HG03520 (cell line): ENCODE measurements at regions not wholly inside any gene's neighbourhood (a gene's known extent, or its start where the extent isn't known, plus 50 kb on each side); places are given as distances from the start of the nearest gene placed in this dataset.

Experiments used
- ATAC-seq: cut with Tn5 transposase; IDR thresholded peaks from one replicate; pipeline ENCODE4 v1.9.1; 2021; ENCODE audit warnings: mild to moderate bottlenecking, moderate library complexity; ENCODE audit not compliant: unreplicated experiment

DNA sequence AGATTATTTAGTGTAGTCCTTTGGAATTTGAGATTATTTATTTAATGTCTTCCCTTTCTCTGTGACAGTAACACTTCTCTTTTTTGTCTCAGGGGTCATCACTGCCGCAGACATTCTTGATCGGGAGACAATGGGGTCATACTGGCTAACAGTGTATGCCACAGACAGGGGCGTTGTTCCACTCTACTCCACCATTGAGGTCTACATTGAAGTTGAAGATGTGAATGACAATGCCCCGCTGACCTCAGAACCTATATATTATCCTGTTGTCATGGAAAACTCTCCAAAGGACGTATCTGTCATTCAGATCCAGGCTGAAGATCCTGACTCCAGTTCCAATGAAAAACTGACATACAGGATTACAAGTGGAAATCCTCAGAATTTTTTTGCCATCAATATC, 299.9 kb downstream of the FAT3 start:
- ATAC-seq, result no peak

GRCh38 chr11:92527467-92527866, 302.8 kb downstream of the FAT3 start:
- ATAC-seq, result no peak

DNA sequence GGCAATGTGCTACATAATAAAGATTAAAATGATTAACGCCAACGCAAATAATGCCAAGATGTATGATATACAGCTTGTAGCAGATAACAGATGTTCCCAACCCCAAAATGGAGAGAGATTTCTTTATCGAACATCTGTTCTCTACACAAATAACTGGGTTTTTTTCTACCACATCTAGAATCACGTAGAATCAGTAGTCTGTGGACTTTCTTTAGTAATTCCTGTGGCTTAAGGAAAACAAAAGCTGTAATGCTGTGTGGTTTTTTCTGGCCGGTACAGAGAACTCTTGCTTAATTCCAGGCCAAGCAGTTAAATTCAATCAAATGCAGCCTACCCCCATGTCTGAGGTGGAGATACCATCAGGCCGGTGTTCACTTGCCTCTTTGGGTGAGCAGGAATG, 303.4 kb downstream of the FAT3 start:
- no peak for ATAC-seq

- ATAC-seq, result no peak
Observed at GRCh38 chr11:92531065-92531739, 306.6 kb downstream of the FAT3 start.

- no peak for ATAC-seq
Observed at GRCh38 chr11:92533657-92534335, 309.2 kb downstream of the FAT3 start.

DNA sequence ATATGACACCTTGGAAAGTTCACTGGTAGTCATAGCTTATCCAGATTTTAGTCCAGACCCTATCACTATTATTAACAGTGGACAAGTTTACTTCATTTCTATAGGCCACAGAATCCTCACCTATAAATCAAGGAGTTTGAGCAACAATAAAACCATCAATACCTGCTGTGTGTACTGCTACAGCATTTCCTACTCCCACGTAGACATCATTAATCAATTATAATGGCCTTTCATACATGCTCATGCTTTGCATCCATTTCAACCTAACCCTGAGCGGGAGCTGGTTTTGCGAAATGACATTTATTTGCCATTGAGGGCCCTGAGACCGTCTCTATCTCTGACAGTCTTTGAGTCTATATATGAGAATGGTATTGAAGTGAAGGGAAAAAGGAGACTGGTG, 312.3 kb downstream of the FAT3 start:
- no peak for ATAC-seq

GRCh38 chr11:92540096-92540495, 315.5 kb downstream of the FAT3 start:
- no peak for ATAC-seq

DNA sequence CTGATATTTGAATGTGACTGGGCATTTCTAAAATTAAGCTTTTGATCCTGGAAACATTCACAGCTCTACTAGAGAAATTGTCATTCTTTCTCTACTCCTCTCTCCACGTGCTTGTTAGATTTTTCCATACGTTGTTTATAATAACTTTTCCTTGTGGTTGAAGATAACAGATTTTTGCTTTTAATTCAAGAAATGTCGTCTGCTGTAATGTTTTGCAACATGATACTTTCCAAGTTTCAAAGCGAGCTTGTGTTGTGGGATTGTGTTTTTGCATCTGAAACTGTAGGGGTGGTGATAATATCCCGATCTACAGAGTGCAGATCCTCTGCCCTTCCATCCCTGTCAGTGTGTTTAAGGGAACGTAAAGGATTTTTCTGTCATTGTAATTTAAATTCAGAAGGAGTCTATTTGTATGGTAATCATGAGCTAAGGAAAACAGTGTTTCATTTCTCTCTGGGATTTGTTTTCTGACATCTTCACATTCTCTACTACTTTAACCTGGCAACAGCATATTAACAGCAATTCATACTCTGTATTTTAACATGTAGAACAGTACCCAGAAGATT, 321.4 kb downstream of the FAT3 start:
- ATAC-seq, result no peak

GRCh38 chr11:92546603-92547002, 322.0 kb downstream of the FAT3 start:
- no peak for ATAC-seq

- no peak for ATAC-seq
Observed at GRCh38 chr11:92550411-92550810, 325.8 kb downstream of the FAT3 start.

DNA sequence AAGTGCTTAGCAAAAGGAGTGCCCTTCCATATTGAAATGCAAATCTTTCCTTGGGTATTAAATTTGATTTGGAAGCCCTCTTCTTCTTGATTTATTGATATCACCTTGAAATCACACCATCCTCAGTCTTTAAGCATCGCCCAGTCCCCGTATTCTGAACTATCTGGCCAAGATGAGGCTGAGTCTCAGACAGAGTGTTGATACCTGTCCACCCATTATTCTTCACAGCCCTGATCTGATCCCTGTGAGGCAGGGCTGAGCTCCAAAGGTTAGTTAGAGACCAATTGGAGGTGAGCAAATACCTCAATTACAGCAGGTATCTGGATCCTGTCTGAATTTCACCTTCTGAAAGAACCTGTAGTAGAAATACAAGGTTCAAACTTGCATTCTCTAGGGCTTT, 326.3 kb downstream of the FAT3 start:
- ATAC-seq, result no peak

DNA sequence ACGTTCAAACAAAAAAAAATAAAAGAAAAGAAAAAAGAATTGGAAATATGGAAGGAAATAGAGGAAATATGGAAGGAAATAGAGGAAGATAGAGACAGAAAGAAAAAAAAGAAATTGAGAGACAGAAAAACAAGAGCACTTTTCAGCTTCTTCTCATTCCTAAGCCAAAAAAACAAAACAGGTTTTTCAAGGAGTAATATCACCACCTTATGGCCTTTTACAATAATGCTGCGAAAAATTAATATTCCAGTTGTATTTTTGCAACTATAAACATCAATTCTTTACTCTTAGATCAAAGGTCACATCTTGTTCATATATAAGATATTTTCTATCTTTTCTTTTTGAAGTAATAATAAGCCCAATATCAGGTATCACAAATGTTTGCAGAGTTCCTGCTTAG, 328.3 kb downstream of the FAT3 start:
- no peak for ATAC-seq

DNA sequence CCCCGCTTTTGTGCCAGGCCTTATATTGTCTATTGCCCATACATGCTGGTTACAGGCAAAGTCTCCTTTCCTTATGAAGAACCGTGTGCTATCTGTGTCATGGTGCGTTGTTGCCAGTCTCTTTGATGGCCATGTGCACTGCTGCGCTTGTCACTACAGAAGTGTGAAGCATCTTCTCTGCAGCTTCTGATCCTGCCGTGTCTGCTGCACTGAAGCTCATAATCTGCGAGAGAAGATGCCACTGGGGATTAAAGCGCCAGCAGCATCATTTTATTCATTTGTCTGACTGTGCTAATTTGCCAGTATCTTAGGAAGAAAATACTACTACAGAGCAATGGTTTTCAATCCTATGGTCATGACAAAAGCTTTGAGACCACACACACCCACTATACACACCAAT, 330.1 kb downstream of the FAT3 start:
- ATAC-seq, result no peak

DNA sequence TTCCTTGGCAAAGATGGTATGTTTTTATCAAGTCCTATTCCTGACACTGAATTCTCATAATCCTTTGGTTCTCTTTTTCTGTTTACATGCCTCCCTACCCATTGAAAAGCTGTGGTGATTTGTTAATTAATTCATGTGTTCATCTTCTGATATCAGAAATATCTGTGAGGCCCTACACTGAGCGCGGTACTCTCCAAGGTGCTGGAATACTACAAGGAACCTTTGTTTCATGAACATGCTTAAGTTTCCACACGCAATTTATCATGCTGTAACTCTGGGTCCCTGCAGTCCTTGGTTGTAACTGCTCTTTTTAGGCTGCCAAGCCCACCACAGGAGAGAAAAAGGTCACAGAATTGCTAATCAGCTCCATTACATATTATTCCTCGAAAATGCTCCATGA, 331.8 kb downstream of the FAT3 start:
- ATAC-seq, result no peak

DNA sequence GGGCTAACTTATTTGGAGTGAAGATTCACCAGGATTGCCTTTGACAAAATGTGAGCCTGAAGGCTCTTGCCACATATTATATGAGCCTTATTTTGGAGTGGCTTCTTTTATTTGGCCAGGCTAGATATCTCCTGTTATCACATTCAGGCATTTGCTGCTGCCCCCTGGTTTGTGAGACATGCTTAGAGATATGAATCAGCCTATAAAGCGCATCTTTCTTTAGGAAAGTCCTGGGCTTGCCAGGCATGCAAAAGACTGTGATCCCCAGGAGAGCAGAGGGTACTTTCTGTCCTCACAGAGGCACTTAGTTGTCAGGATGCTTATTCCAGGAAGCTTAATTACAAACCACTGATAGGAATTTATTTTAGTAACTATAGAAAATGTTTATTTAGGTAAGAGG, 333.3 kb downstream of the FAT3 start:
- ATAC-seq, result no peak

- ATAC-seq, result no peak
Observed at GRCh38 chr11:92558323-92558722, 333.7 kb downstream of the FAT3 start.

- ATAC-seq, result no peak
Observed at GRCh38 chr11:92569726-92570125, 345.1 kb downstream of the FAT3 start.

DNA sequence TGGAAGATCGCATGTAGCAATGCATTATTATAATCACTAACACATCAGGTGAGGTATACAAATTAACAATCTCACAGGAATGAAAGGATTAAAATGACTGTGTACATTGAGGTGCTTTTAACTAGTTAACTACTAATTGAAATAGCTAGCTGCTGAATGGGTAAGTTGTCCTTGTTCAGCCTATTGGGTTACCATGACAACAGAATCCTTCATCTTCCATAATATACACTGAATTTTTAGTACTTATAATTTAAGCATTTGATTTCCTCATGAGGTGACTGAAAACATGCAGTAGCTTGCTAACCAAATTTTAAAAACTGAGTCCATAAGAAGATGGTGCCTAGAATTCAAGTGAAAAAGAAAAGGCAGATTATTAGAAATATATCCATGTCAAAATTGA, 347.9 kb downstream of the FAT3 start:
- ATAC-seq, result no peak

DNA sequence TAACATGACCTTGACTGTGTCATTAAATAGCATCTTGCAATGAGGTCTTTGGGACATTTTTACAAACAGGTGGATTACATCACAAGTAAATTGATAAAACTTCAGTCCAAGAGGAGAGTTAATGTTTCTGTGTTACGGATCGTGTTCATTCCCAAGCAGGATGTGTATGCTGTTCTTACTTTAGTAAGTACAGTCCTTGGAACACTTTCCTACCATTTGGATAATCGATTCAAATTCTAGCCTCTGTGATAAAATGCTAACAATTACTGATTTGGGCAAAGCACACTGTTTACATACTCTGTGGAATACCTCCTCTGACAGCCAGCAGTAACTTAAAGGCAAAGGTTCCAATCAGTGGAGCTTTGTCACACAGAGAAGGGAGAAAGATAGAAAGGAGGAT, 351.7 kb downstream of the FAT3 start:
- no peak for ATAC-seq

DNA sequence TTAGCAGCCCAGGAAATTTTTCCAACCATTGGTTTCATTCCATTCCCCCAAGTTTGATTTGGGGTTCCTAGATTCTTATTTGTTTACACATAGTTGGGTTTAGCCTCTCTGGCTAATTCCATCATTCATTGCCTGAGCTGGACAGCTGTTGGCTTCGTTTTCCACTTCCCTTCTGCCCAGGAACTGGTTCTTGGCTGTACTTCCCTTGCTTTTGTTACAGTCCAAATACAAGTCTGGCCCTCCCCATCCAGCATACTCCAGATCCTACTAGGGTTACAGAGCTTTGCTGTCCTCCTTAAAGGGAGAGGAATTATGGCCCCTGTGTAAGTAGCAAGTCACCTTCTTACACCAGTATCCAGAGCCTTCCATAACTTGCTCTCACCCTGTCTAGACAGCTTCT, 356.3 kb downstream of the FAT3 start:
- no peak for ATAC-seq

DNA sequence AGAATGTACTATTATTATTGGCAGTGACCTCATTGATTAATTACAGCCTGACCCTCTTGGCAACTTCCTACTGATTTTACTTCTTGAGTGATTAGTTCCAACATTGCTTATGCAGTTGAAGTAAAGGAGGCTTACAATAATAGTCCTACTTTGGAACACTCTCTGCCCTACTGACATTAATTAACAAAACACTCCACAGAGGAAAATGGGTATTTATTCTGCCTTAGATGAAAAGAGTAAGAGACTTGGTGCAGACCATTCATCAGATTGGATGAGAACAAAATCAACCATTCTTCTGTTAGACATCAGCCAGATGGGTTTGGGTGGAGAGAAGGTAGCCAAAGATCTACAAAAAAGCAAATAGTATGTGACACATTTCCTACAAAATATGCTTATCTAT, 363.8 kb downstream of the FAT3 start:
- ATAC-seq, result no peak

GRCh38 chr11:92589512-92589911, 364.9 kb downstream of the FAT3 start:
- ATAC-seq, result no peak

DNA sequence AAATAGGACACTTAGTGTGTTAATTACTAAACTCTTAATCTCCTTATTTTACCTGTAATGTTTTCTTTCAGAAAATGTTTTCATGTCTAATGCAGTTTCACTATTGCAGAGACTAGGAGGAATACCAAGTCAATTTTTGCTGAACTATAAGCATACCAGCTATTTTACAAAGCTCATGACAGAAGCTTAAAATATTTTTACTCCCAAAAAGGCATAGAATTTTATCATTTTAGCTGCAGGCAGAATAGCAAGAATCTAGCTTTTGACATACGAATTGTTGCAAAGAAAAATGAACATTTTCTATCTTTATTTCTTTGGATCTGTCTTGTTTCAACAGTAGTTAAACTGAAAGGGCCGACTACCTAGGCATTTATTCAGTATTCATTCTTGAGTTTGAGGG, 366.9 kb downstream of the FAT3 start:
- no peak for ATAC-seq
